GM12878 (cell line): ENCODE measurements at regions not wholly inside any gene's neighbourhood (a gene's known extent, or its start where the extent isn't known, plus 50 kb on each side); places are given as distances from the start of the nearest gene placed in this dataset.

Experiments
- ATAC-seq: fragments of 200-7000 bp; cut with Tn5 transposase; 3 replicates; pipeline ENCODE4 v1.9.1; 2020; ENCODE audit warnings: mild to moderate bottlenecking, moderate library complexity
- BruUV-seq: library from RNA; stranded (reverse); fragments of 400-500 nt; replicated peaks from 2 replicates; lab custom pipeline; 2021; lab: Mats Ljungman, UMichigan
- CTCF ChIA-PET: fragments of 300-600 bp; sonication (Branson Sonifier 250); formaldehyde crosslinking; extraction: SDS; loops from one replicate; lab custom pipeline; 2021; ENCODE audit warnings: inconsistent platforms; lab: Yijun Ruan, JAX
- POLR2A ChIA-PET: fragments of 350-600 bp; formaldehyde crosslinking; extraction: SDS; loops from one replicate; lab custom pipeline; 2021; ENCODE audit warnings: inconsistent platforms; lab: Charles Lee
- RAD21 ChIA-PET: fragments of 300-600 bp; sonication (Branson Sonifier 250); formaldehyde crosslinking; loops from one replicate; lab custom pipeline; 2023; ENCODE audit warnings: antibody characterized with exemption; ENCODE audit not compliant: unreplicated experiment; lab: Charles Lee
- SMC1A ChIA-PET: fragments of 300-600 bp; sonication (Branson Sonifier 250); formaldehyde crosslinking; loops from one replicate; lab custom pipeline; 2023; ENCODE audit not compliant: unreplicated experiment, uncharacterized antibody; lab: Charles Lee
- DNase-seq: peaks from one replicate; pipeline ENCODE4 v3.0.0-alpha.2; 2011; ENCODE audit warnings: low read depth, low spot score
- FAIRE-seq: peaks from 3 replicates; lab custom pipeline; 2011; peaks lifted over from hg19 to GRCh38; lab: Jason Lieb, UNC
- H2AFZ ChIP-seq: 2 replicates; pipeline ENCODE4 v1.6.0; 2011; ENCODE audit warnings: low read depth, low read length, control low read depth; ENCODE audit not compliant: control insufficient read depth
- H3K27ac ChIP-seq: 2 replicates; pipeline ENCODE4 v1.5.1; 2011; ENCODE audit warnings: control low read depth; ENCODE audit not compliant: control insufficient read depth, insufficient read depth
- H3K27me3 ChIP-seq, 2 experiments: replicated peaks in 1 of 2; 2 replicates each; pipeline versions ENCODE4 v1.6.0 to v1.6.1; 2011; ENCODE audit warnings: low read length in 1 of 2; ENCODE audit not compliant: control insufficient read depth in 2 of 2, insufficient read depth in 2 of 2
- H3K36me3 ChIP-seq, 2 experiments: 2 replicates each; pipeline ENCODE4 v1.5.1; 2011; ENCODE audit warnings: low read length in 1 of 2; ENCODE audit not compliant: control insufficient read depth in 2 of 2, insufficient read depth in 2 of 2
- H3K4me1 ChIP-seq: 2 replicates; pipeline ENCODE4 v1.6.1; 2011; ENCODE audit warnings: mild to moderate bottlenecking, low read length, moderate library complexity, mixed read lengths; ENCODE audit not compliant: control insufficient read depth, insufficient read depth
- H3K4me2 ChIP-seq: 2 replicates; pipeline ENCODE4 v1.6.0; 2011; ENCODE audit warnings: control low read depth; ENCODE audit not compliant: control insufficient read depth, insufficient read depth
- H3K4me3 ChIP-seq: fragments of 200-600 bp; sonication (generic); 2 replicates; pipeline ENCODE4 v1.5.1; 2016
- H3K79me2 ChIP-seq: 2 replicates; pipeline ENCODE4 v1.6.0; 2011; ENCODE audit warnings: low read length; ENCODE audit not compliant: control insufficient read depth, insufficient read depth
- H3K9ac ChIP-seq: 2 replicates; pipeline ENCODE4 v1.8.0; 2011; ENCODE audit warnings: low read length, control low read depth, mixed read lengths; ENCODE audit not compliant: control insufficient read depth, insufficient read depth
- H3K9me3 ChIP-seq: replicated peaks from 3 replicates; pipeline ENCODE4 v1.5.1; 2011; ENCODE audit warnings: mild to moderate bottlenecking, low read length; ENCODE audit not compliant: control insufficient read depth, insufficient read depth
- H4K20me1 ChIP-seq: 2 replicates; pipeline ENCODE4 v1.6.0; 2011; ENCODE audit not compliant: control insufficient read depth, insufficient read depth
- BCL3 ChIP-seq: IDR thresholded peaks from 2 replicates; pipeline ENCODE4 v1.6.1; 2011; ENCODE audit warnings: borderline replicate concordance, low read depth, mild to moderate bottlenecking, moderate library complexity, low read length; ENCODE audit not compliant: insufficient read depth, poor library complexity, severe bottlenecking
- CEBPB ChIP-seq, 2 experiments: fragments of 150-350 bp in 1 of 2; IDR thresholded peaks; 2 replicates each; pipeline ENCODE4 v1.6.1; 2012 to 2014; ENCODE audit warnings: low read depth in 2 of 2, low read length in 2 of 2, borderline replicate concordance in 1 of 2, inconsistent platforms in 1 of 2
- CUX1 ChIP-seq: IDR thresholded peaks from 2 replicates; pipeline ENCODE4 v1.6.1; 2012; ENCODE audit warnings: improper control_type of control experiment, low read depth, low read length; ENCODE audit not compliant: insufficient replicate concordance
- FOXK2 ChIP-seq: fragments of 450-650 bp; IDR thresholded peaks from 2 replicates; pipeline ENCODE4 v1.6.1; 2017; ENCODE audit warnings: mild to moderate bottlenecking, moderate library complexity
- HDAC6 ChIP-seq: fragments of 200-600 bp; sonication (generic); IDR thresholded peaks from one replicate; pipeline ENCODE4 v1.8.0; 2017; ENCODE audit warnings: antibody characterized with exemption; ENCODE audit not compliant: unreplicated experiment
- JUND ChIP-seq: IDR thresholded peaks from 2 replicates; pipeline ENCODE4 v1.6.1; 2012; ENCODE audit warnings: low read depth, mild to moderate bottlenecking, low read length, improper control_type of control experiment, moderate library complexity
- KAT2A ChIP-seq: conservative IDR thresholded peaks from 2 replicates; pipeline ENCODE4 v1.6.1; 2011; ENCODE audit warnings: low read depth, low read length; ENCODE audit not compliant: control insufficient read depth
- KLF5 ChIP-seq: fragments of 450-650 bp; IDR thresholded peaks from 2 replicates; pipeline ENCODE4 v1.6.1; 2014; ENCODE audit warnings: mild to moderate bottlenecking; ENCODE audit not compliant: partially characterized antibody
- MXI1 ChIP-seq: fragments of 150-350 bp; IDR thresholded peaks from 2 replicates; pipeline ENCODE4 v1.6.1; 2011; ENCODE audit warnings: low read depth, mild to moderate bottlenecking, inconsistent platforms, low read length, improper control_type of control experiment
- MYC ChIP-seq: IDR thresholded peaks from 2 replicates; pipeline ENCODE4 v1.6.1; 2011; ENCODE audit warnings: mild to moderate bottlenecking, low read length, moderate library complexity, inconsistent platforms; ENCODE audit not compliant: insufficient read depth, insufficient replicate concordance, insufficient read length, severe bottlenecking
- STAT1 ChIP-seq: fragments of 450-650 bp; conservative IDR thresholded peaks from 2 replicates; pipeline ENCODE4 v1.6.1; 2014; ENCODE audit warnings: antibody characterized with exemption, mild to moderate bottlenecking
- TCF12 ChIP-seq: IDR thresholded peaks from 2 replicates; pipeline ENCODE4 v1.6.1; 2011; ENCODE audit warnings: low read depth, mild to moderate bottlenecking, low read length
- ZNF207 ChIP-seq: fragments of 450-650 bp; IDR thresholded peaks from 2 replicates; pipeline ENCODE4 v1.6.1; 2014; ENCODE audit warnings: antibody characterized with exemption, mild to moderate bottlenecking, borderline replicate concordance
- WGBS: methylation state at CpG from one replicate; pipeline ENCODE4 v1.1.6; 2016; ENCODE audit warnings: low lambda C conversion rate; ENCODE audit not compliant: insufficient replicate concordance, insufficient coverage; ENCODE audit errors: missing lambda C conversion rate; 5-methylcytosine and 5-hydroxymethylcytosine counted together
- in situ Hi-C: fragments of 300-500 bp; cut with MboI; formaldehyde crosslinking; loops from 9 replicates; pipeline ENCODE4 v1.14.3; 2018; ENCODE audit warnings: mixed read lengths
- intact Hi-C: fragments of 100-400 bp; cut with micrococcal nuclease; formaldehyde crosslinking; loops from one replicate; pipeline ENCODE4 v1.14.2; 2022; ENCODE audit not compliant: unreplicated experiment
- TF ChIP-seq, protein P1 (sequence below): fragments of 150-350 bp; IDR thresholded peaks from 2 replicates; pipeline ENCODE4 v1.6.1; 2016; ENCODE audit warnings: low read depth, low read length

GRCh38 chr12:115232455-115233156 is 548.6 kb upstream of the TBX3 start:
- CTCF ChIA-PET = no interaction called here
- POLR2A ChIA-PET = no interaction called here
- intact Hi-C loops = no loop called here
- no peaks in the 10 kb centered on the region for H3K4me1 ChIP-seq
- H3K4me3 ChIP-seq = no peak overlapping the region
- H3K4me2 ChIP-seq = no peak overlapping the region
- H3K27me3 ChIP-seq = no peaks in the 10 kb centered on the region
- no peak overlapping the region for H3K27ac ChIP-seq
- RAD21 ChIA-PET = no interaction called here
- ATAC-seq (no peak), FAIRE-seq (no peak), DNase-seq (no peak)
- no peaks in the 10 kb centered on the region for H3K79me2 ChIP-seq
- H3K9ac ChIP-seq = no peak overlapping the region
- SMC1A ChIA-PET = no interaction called here
- no peaks in the 10 kb centered on the region for H3K36me3 ChIP-seq
- H4K20me1 ChIP-seq = no peaks in the 10 kb centered on the region
- no peak overlapping the region for H2AFZ ChIP-seq
- no TSS peak for BruUV-seq
- H3K9me3 ChIP-seq = no peaks in the 10 kb centered on the region
- 17% methylated on average over 7 of the region's 7 CpGs for WGBS
- in situ Hi-C loops = no loop called here
- no peak for TF ChIP-seq KAT2A
- TF ChIP-seq MYC = no peak
- TF ChIP-seq CEBPB (IDR thresholded peaks at IDR 0.05; ENCODE audit: borderline replicate concordance in 1 of 2, low read depth in 2 of 2, low read length in 2 of 2) = no peak
- no peak for TF ChIP-seq FOXK2
- TF ChIP-seq STAT1 = no peak
- no peak for TF ChIP-seq BCL3
- TF ChIP-seq, protein P1, sequence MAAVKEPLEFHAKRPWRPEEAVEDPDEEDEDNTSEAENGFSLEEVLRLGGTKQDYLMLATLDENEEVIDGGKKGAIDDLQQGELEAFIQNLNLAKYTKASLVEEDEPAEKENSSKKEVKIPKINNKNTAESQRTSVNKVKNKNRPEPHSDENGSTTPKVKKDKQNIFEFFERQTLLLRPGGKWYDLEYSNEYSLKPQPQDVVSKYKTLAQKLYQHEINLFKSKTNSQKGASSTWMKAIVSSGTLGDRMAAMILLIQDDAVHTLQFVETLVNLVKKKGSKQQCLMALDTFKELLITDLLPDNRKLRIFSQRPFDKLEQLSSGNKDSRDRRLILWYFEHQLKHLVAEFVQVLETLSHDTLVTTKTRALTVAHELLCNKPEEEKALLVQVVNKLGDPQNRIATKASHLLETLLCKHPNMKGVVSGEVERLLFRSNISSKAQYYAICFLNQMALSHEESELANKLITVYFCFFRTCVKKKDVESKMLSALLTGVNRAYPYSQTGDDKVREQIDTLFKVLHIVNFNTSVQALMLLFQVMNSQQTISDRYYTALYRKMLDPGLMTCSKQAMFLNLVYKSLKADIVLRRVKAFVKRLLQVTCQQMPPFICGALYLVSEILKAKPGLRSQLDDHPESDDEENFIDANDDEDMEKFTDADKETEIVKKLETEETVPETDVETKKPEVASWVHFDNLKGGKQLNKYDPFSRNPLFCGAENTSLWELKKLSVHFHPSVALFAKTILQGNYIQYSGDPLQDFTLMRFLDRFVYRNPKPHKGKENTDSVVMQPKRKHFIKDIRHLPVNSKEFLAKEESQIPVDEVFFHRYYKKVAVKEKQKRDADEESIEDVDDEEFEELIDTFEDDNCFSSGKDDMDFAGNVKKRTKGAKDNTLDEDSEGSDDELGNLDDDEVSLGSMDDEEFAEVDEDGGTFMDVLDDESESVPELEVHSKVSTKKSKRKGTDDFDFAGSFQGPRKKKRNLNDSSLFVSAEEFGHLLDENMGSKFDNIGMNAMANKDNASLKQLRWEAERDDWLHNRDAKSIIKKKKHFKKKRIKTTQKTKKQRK = no peak
- no peak for TF ChIP-seq HDAC6
- TF ChIP-seq CUX1 = no peak
- no peak for TF ChIP-seq TCF12
- TF ChIP-seq KLF5 = no peak
- TF ChIP-seq MXI1 = no peak
- TF ChIP-seq ZNF207 = no peak
- TF ChIP-seq JUND = no peak
